Activated CD4-positive, alpha-beta T cell treated with anti-CD3 and anti-CD28 coated beads, Interleukin-2, amount 10 ng/mL, durations not matched to agents 24 days and 14 days (primary cell): ENCODE measurements at regions not wholly inside any gene's neighbourhood (a gene's known extent, or its start where the extent isn't known, plus 50 kb on each side); places are given as distances from the start of the nearest gene placed in this dataset.
"Not testable (repeated sequence)": the region's sequence is repeated elsewhere in the genome, so short reads cannot be mapped to it uniquely, and the experiment has no call there.

Experiments
- DNase-seq: peaks from one replicate; pipeline ENCODE4 v3.0.0; 2022
- H3K27ac Mint-ChIP-seq: one replicate; pipeline ENCODE4 v1.8.0; 2022; ENCODE audit warnings: mild to moderate bottlenecking, mixed read lengths
- H3K27me3 Mint-ChIP-seq: one replicate; pipeline ENCODE4 v1.8.0; 2022; ENCODE audit warnings: mixed read lengths
- H3K36me3 Mint-ChIP-seq: one replicate; pipeline ENCODE4 v1.8.0; 2022; ENCODE audit warnings: low read depth, mild to moderate bottlenecking, mixed read lengths
- H3K4me1 Mint-ChIP-seq: one replicate; pipeline ENCODE4 v1.8.0; 2021; ENCODE audit warnings: mixed read lengths
- H3K4me3 Mint-ChIP-seq: one replicate; pipeline ENCODE4 v1.8.0; 2022; ENCODE audit warnings: mild to moderate bottlenecking, moderate library complexity, mixed read lengths
- H3K9me3 Mint-ChIP-seq: one replicate; pipeline ENCODE4 v1.8.0; 2021; ENCODE audit warnings: mixed read lengths
- intact Hi-C: fragments of 100-400 bp; cut with micrococcal nuclease; formaldehyde crosslinking; loops from one replicate; pipeline ENCODE4 v1.15.1; 2023

DNA sequence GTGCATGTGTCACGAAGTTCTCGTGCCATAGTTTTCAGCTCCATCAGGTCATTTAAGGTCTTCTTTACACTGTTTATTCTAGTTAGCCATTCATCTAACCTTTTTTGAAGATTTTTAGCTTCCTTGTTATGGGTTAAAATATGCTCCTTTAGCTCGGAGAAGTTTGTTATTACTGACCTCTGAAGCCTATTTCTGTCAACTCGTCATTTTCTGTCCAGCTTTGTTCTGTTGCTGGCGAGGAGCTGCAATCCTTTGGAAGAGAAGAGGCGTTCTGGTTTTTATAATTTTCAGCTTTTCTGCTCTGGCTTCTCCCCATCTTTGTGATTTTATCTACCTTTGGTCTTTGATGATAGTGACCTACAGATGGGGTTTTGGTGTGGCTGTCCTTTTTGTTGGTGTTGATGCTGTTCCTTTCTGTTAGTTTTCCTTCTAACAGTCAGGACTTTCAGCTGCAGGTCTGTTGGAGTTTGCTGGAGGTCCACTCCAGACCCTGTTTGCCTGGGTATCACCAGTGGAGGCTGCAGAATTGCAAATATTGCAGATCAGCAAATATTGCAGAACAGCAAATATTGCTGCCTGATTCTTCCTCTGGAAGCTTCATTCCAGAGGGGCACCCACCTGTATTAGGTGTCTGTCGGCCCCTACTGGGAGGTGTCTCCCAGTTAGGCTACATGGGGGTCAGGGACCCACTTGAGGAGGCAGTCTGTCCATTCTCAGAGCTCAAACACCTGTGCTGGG is 157.7 kb upstream of the ITGA6 start:
- H3K27ac Mint-ChIP-seq, H3K36me3 Mint-ChIP-seq, DNase-seq, H3K4me3 Mint-ChIP-seq, H3K9me3 Mint-ChIP-seq, intact Hi-C loops, H3K4me1 Mint-ChIP-seq: not testable (repeated sequence)
- H3K27me3 Mint-ChIP-seq: peaks cover 24% of the 10 kb centered on the region

DNA sequence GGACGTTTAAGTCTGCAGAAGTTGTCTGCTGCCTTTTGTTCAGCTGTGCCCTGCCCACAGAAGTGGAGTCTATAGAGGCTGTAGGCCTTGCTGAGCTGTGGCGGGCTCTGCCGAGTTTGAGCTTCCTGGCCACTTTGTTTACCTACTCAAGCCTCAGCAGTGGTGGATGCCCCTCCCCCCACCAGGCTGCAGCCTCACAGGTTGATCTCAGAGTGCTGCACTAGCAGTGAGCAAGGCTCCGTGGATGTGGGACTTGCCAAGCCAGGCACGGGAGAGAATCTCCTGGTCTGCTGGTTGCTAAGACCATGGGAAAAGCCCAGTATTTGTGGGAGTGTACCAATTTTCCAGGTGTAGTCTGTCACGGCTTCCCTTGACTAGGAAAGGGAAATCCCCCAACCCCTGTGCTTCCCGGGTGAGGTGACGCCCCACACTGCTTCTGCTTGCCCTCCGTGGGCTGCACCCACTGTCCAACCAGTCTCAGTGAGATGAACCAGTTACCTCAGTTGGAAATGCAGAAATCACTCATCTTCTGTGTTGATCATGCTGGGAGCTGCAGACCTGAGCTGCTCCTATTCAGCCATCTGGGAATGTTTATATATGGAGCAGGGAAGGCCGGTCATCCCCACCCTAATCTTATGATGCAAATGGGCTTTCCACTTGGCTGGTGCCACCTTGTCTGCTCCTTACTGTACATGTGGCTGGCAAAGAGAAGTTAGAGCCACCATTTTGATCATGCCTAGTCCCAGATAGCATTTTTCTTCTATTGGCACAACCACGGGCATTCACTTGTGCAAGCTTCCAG is 156.9 kb upstream of the ITGA6 start:
- no peak overlapping the region for H3K27ac Mint-ChIP-seq
- H3K27me3 Mint-ChIP-seq: peaks cover 24% of the 10 kb centered on the region
- H3K4me1 Mint-ChIP-seq: peaks cover 5% of the 10 kb centered on the region
- peak; percentile 75 for DNase-seq
- H3K4me3 Mint-ChIP-seq: no peak overlapping the region
- peaks cover 8% of the 10 kb centered on the region for H3K9me3 Mint-ChIP-seq
- no peaks in the 10 kb centered on the region for H3K36me3 Mint-ChIP-seq
- intact Hi-C loops: no loop called here

DNA sequence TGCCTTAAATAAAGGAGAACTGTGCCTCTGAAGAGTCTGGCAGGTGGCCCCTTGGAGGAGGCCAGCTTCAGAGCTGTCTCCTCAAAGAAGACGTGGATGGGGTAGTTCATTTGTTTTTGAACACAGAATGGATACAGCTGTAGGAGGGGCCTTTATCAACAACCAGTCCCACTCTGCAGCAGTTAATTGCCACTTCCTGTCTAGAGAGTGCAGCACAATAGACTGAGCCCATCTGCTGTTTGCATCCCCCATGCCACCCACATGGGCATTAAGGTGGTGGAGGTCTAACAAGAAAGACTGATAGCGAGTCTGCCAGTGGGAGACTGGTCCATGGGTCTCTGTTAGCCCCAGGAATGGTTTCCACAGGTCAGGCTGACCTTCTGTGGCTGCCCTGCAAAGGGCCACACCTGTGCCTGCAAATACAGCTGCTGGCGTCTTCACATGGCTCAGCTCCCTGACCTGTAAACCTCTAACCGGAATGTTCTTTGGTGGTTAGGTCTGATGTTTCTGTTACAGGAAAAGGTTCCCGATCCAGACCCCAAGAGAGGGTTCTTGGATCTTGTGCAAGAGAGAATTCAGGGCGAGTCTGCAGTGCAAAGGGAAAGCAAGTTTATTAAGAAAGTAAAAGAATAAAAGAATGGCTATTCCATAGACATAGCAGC is 153.3 kb upstream of the ITGA6 start:
- H3K9me3 Mint-ChIP-seq: peaks cover 5% of the 10 kb centered on the region
- no peak for DNase-seq
- intact Hi-C loops: no loop called here
- no peak overlapping the region for H3K27ac Mint-ChIP-seq
- H3K36me3 Mint-ChIP-seq: no peaks in the 10 kb centered on the region
- H3K4me1 Mint-ChIP-seq: peaks cover 5% of the 10 kb centered on the region
- peaks cover under 1% of the 10 kb centered on the region for H3K27me3 Mint-ChIP-seq
- H3K4me3 Mint-ChIP-seq: no peak overlapping the region

DNA sequence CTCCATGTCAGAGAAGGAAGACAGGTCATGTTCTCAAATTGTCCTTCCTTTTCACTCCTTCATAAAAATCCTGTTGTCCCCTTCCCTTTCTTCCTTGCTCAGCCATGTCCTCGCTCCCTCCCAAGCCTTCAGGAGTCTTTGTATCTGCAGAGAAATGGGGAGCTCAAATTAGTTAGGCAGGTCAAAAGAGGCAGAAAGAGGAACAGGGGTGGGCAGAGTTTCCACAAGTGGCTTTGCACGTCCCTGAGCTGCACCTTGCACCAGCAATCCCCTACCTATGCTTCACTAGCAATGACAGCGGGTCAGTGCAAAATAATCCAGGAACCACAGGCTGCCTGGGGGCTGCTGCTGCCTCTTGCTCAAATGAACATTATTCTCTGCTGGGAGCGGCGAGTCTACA is 152.1 kb upstream of the ITGA6 start:
- Mint-ChIP-seq H3K36me3 (no peaks in the 10 kb centered on the region), H3K4me3 (no peak overlapping the region), H3K27me3 (peaks cover 2% of the 10 kb centered on the region), H3K27ac (no peak overlapping the region), H3K9me3 (peaks cover 5% of the 10 kb centered on the region), H3K4me1 (peaks cover 5% of the 10 kb centered on the region)
- no peak for DNase-seq
- intact Hi-C loops: no loop called here

DNA sequence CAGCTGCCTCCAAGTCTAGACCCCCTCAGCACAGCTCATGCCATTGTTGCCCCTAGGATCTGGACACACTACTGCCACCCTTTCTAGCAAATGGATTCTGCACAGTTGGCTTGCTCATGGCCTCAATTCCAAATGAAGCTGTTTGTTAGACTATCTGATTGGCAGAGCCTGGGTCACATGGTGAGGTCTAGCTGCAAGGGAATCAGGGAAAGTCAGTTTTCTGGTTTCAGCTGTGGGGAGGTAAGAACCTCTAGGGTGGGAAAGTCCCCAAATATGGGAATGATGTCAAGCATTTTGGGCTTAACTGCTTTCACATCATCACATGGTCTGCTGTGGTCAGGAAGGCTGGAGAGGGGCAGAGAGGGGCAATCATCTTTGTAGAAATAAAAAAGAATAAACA is 150.4 kb upstream of the ITGA6 start:
- H3K27me3 Mint-ChIP-seq: peaks cover 7% of the 10 kb centered on the region
- H3K36me3 Mint-ChIP-seq: no peaks in the 10 kb centered on the region
- intact Hi-C loops: no loop called here
- peaks cover 5% of the 10 kb centered on the region for H3K9me3 Mint-ChIP-seq
- peaks cover 2% of the 10 kb centered on the region for H3K4me1 Mint-ChIP-seq
- no peak overlapping the region for H3K4me3 Mint-ChIP-seq
- H3K27ac Mint-ChIP-seq: no peak overlapping the region
- no peak for DNase-seq

DNA sequence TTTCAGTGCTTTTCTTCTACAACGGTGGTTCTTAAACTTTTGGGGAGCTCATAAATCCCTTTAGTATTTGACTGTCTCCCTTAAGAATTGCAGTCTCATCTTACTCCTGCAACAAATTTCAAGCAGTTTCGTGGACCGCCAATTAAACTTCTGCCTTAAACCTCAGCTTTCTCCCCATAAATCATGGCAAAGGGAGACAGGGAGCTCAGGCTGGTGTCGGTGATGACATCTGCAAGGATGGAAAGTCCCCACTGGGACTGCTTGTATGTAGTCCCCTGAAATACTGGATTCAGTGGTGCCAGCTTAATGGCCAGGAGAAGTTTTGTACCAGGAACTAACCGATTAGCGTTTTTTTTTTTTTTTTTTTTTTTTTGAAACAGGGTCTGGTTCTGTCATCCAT is 148.7 kb upstream of the ITGA6 start:
- H3K9me3 Mint-ChIP-seq: peaks cover 5% of the 10 kb centered on the region
- H3K27me3 Mint-ChIP-seq: peaks cover 10% of the 10 kb centered on the region
- intact Hi-C loops: no loop called here
- peaks cover 2% of the 10 kb centered on the region for H3K4me1 Mint-ChIP-seq
- H3K4me3 Mint-ChIP-seq: no peak overlapping the region
- H3K36me3 Mint-ChIP-seq: no peaks in the 10 kb centered on the region
- H3K27ac Mint-ChIP-seq: no peak overlapping the region
- DNase-seq: no peak

DNA sequence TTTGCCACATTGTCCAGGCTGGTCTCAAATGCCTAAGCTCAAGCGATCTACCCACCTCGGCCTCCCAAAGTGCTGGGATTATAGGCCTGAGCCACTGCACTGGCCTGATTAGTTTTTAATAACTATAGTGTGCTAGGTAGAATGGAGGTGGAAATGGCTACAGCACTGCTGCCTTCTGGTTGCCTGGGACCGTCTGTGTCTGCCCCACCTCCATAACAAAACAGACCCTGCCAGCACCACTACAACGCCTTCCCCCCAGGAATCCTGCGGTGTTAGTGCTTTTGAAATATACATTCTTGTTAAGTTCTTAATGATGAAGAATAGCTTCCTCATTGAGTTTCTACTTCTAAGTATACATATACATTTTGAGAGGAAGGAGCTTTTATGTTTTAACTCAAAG is 148.2 kb upstream of the ITGA6 start:
- H3K9me3 Mint-ChIP-seq: peaks cover 5% of the 10 kb centered on the region
- intact Hi-C loops: no loop called here
- H3K27me3 Mint-ChIP-seq: peaks cover 10% of the 10 kb centered on the region
- no peak overlapping the region for H3K27ac Mint-ChIP-seq
- peaks cover 2% of the 10 kb centered on the region for H3K4me1 Mint-ChIP-seq
- no peak for DNase-seq
- H3K4me3 Mint-ChIP-seq: no peak overlapping the region
- no peaks in the 10 kb centered on the region for H3K36me3 Mint-ChIP-seq

DNA sequence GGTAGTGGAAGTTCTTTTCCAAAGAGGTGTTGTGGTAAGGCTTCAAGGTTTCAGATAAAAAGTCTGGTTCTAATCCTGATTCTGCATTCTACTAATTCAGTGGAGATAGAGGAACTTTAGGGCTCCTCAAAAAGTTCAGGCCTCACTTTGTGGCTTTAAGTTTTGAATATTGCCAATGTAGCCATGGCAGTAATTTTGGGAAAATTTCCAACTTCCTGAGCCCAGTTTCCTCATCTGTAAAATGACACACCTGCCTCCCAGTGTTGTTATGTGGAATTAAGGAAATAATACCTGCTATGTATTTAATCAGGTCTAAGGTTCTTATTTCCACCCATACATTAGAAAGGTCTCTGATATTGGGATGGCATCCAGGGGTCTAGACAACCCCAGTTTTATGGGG is 147.6 kb upstream of the ITGA6 start:
- Mint-ChIP-seq H3K27me3 (peaks cover 11% of the 10 kb centered on the region), H3K36me3 (no peaks in the 10 kb centered on the region), H3K9me3 (peaks cover 5% of the 10 kb centered on the region), H3K4me1 (peaks cover 2% of the 10 kb centered on the region), H3K27ac (no peak overlapping the region), H3K4me3 (no peak overlapping the region)
- no peak for DNase-seq
- intact Hi-C loops: no loop called here

DNA sequence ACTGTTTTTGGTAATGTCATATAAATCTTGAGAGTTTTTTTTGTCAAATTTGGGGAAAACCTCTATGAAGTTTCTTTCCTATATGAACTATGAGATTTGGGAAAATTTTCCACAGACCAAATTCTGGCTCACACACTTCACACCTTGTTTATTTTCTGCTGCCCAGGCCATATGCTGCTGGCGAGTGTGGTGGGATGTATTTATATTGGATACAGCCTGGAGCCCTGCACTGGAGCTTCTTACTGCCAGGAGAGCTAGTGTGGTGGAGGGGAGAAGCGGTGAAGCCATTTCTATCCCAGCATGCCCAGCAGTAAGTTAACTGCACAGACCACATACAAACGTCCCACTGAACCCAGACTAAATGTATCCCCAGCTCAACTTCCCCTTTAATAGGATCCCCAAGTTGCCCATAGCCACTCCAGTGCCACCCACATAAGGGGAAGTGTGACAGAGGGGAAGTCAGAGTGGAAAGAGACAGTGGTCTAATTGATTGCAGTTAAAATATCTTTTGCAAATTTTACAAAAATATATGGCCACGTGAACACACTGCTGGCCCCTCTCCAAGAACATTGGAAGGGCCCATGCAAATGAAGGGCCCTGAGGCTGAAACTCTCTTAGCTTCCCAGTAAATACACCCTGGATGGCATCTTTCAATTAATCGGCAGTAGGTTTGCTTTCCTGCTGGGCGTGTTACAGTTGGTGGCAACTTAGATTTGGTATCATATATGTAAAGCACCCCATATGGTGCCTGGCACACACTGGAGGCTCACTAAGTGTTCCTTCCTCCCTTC is 146.6 kb upstream of the ITGA6 start:
- Mint-ChIP-seq H3K4me1 (peaks cover 4% of the 10 kb centered on the region), H3K9me3 (peaks cover 5% of the 10 kb centered on the region), H3K36me3 (no peaks in the 10 kb centered on the region), H3K4me3 (no peak overlapping the region), H3K27me3 (peaks cover 12% of the 10 kb centered on the region), H3K27ac (no peak overlapping the region)
- DNase-seq: no peak
- intact Hi-C loops: no loop called here

DNA sequence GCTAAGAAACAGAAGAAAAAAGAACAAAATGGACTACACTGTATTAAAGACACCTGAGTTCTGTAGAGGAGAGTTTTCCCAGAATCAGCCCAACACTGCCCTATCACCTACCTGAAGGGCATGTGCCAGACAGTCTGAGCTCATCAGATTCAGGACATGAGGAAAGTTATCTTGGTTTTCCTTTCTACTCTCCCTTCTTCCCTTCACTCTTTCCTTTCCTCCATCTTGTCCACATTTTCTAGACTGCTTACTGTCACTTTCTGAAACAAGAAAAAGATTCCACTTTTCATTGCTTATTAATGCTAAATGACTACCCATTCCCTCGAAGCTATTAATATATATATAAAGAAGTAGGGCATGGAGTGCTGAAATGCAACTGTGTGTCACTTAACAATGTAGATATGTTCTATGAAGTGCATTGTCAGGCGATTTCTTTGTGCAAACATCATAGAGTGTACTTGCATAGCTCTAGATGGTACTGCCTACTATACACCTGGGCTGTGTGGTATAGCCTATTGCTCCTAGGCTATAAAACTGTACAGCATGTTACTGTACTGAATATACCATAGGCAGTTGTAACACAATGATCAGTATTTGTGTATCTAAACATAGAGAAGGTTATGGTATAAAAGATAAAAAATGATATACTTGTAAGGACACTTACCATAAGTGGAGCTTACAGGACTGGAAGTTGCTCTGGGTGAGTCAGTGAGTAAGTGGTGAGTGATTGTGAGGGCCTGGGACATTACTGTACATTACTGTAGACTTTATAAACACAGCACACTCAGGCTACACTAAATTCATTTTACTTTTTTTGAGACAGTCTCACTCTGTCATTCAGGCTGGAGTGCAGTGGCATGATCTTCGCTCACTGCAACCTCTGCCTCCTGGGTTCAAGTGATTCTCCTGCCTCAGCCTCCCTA is 145.5 kb upstream of the ITGA6 start:
- peaks cover 8% of the 10 kb centered on the region for H3K4me1 Mint-ChIP-seq
- no peak overlapping the region for H3K4me3 Mint-ChIP-seq
- peaks cover 14% of the 10 kb centered on the region for H3K27me3 Mint-ChIP-seq
- H3K9me3 Mint-ChIP-seq: no peaks in the 10 kb centered on the region
- no peak overlapping the region for H3K27ac Mint-ChIP-seq
- intact Hi-C loops: no loop called here
- no peak for DNase-seq
- no peaks in the 10 kb centered on the region for H3K36me3 Mint-ChIP-seq

DNA sequence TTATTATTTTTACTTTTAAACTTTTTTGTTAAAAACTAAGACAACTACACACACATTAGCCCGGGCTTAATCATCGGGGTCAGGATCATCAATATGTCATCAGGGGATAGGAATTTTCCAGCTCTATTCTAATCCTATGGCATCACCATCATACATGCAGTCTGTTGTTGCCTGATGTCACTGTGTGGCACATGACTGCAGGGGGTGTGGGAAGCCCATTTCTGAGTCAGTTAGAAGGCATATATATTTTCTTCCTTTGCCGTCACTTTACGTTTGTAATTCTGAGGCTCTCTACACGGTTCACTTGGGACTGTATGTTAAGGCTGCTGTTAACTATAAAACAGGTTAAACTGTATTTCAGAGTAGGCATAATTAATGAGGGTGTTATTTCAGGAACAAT is 144.4 kb upstream of the ITGA6 start:
- Mint-ChIP-seq H3K9me3 (no peaks in the 10 kb centered on the region), H3K4me3 (no peak overlapping the region), H3K27ac (no peak overlapping the region), H3K27me3 (peaks cover 14% of the 10 kb centered on the region), H3K36me3 (no peaks in the 10 kb centered on the region), H3K4me1 (peaks cover 8% of the 10 kb centered on the region)
- DNase-seq: no peak
- intact Hi-C loops: no loop called here

DNA sequence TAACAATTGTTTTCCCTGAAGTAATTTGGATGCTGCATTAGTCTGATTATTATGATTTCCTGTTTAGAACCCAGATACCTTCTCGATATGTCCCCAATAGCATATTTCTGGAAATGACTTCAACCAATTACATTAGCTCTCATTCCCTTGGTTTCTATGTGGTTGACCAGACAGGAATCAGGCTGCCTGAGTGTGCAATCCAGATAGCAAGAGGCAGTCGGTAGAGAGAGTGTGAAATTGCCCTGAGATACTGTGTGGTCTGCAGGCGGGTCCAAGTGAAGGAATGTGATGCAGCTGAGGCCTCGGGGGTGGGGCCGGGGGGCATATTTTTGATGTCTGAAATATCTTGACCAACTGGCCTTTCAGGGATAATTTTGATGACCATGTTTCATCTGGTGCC is 143.9 kb upstream of the ITGA6 start:
- Mint-ChIP-seq H3K9me3 (no peaks in the 10 kb centered on the region), H3K4me1 (peaks cover 8% of the 10 kb centered on the region), H3K36me3 (no peaks in the 10 kb centered on the region), H3K27ac (no peak overlapping the region), H3K4me3 (no peak overlapping the region), H3K27me3 (peaks cover 14% of the 10 kb centered on the region)
- intact Hi-C loops: no loop called here
- DNase-seq: no peak

DNA sequence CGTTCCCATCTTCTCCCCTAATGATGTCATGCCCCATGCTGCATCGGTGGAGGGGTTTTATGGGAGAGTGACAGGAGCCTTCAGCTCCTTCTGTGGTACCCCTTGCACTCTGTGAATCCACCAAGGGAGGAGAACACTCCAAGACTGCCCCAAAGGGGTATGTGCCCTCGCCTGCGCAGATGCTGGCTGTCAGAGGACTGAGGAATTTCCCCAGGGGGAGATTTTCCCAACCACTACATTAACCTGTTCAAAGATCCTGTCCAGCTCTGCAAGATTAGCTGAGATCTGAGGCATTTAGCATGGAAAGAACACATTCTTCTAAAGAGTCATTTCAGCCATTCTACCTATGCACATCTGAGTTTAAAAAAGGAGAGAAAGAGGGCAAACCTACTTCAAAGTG is 143.2 kb upstream of the ITGA6 start:
- Mint-ChIP-seq H3K27me3 (peaks cover 14% of the 10 kb centered on the region), H3K9me3 (no peaks in the 10 kb centered on the region), H3K36me3 (no peaks in the 10 kb centered on the region), H3K27ac (no peak overlapping the region), H3K4me1 (peaks cover 8% of the 10 kb centered on the region), H3K4me3 (no peak overlapping the region)
- intact Hi-C loops: no loop called here
- no peak for DNase-seq
